ENCODE measurements at regions not wholly inside any gene's neighbourhood (a gene's known extent, or its start where the extent isn't known, plus 50 kb on each side); places are given as distances from the start of the nearest gene placed in this dataset.

GRCh38 chr20:57894522-57894921, 184.7 kb upstream of the PMEPA1 start:
- DNase-seq, result no peak
- no peaks in the 10 kb centered on the region for H3K36me3 ChIP-seq
- H3K9me3 ChIP-seq, result no peaks in the 10 kb centered on the region
- no peak overlapping the region for H3K9ac ChIP-seq (ENCODE audit: low read depth in 2 of 2, low read length in 2 of 2)
- H3K27ac ChIP-seq, result no peak overlapping the region
- no peaks in the 10 kb centered on the region for H3K4me1 ChIP-seq
- no peak for TF ChIP-seq CTCF (IDR thresholded peaks at IDR 0.05)
- H3K27me3 ChIP-seq, result no peaks in the 10 kb centered on the region
- H3K4me3 ChIP-seq, result no peak overlapping the region
- intact Hi-C loops (cut with DNase I), result no loop called here

GRCh38 chr20:57894096-57894495, 184.3 kb upstream of the PMEPA1 start:
- Histone ChIP-seq H3K27me3 (no peaks in the 10 kb centered on the region), H3K27ac (no peak overlapping the region), H3K9me3 (no peaks in the 10 kb centered on the region), H3K4me1 (no peaks in the 10 kb centered on the region), H3K36me3 (no peaks in the 10 kb centered on the region), H3K9ac (ENCODE audit: low read depth in 2 of 2, low read length in 2 of 2) (no peak overlapping the region), H3K4me3 (no peak overlapping the region)
- intact Hi-C loops (cut with DNase I), result no loop called here
- no peak for DNase-seq
- TF ChIP-seq CTCF (IDR thresholded peaks at IDR 0.05), result no peak

GRCh38 chr20:57893366-57893999, 183.7 kb upstream of the PMEPA1 start:
- no peak overlapping the region for H3K9ac ChIP-seq (ENCODE audit: low read depth in 2 of 2, low read length in 2 of 2)
- no peaks in the 10 kb centered on the region for H3K4me1 ChIP-seq
- no peak overlapping the region for H3K27ac ChIP-seq
- H3K4me3 ChIP-seq, result no peak overlapping the region
- no peak for TF ChIP-seq CTCF (IDR thresholded peaks at IDR 0.05)
- H3K27me3 ChIP-seq, result no peaks in the 10 kb centered on the region
- H3K9me3 ChIP-seq, result no peaks in the 10 kb centered on the region
- no peak for DNase-seq
- no peaks in the 10 kb centered on the region for H3K36me3 ChIP-seq
- intact Hi-C loops (cut with DNase I), result no loop called here

GRCh38 chr20:57892471-57892870, 182.7 kb upstream of the PMEPA1 start:
- Histone ChIP-seq H3K36me3 (no peaks in the 10 kb centered on the region), H3K9ac (ENCODE audit: low read depth in 2 of 2, low read length in 2 of 2) (no peak overlapping the region), H3K4me3 (no peak overlapping the region), H3K9me3 (no peaks in the 10 kb centered on the region), H3K27me3 (no peaks in the 10 kb centered on the region), H3K27ac (no peak overlapping the region), H3K4me1 (no peaks in the 10 kb centered on the region)
- no peak for DNase-seq
- TF ChIP-seq CTCF (IDR thresholded peaks at IDR 0.05), result no peak
- intact Hi-C loops (cut with DNase I), result no loop called here

GRCh38 chr20:57891014-57891413, 181.2 kb upstream of the PMEPA1 start:
- Histone ChIP-seq H3K9me3 (no peaks in the 10 kb centered on the region), H3K9ac (ENCODE audit: low read depth in 2 of 2, low read length in 2 of 2) (no peak overlapping the region), H3K4me1 (no peaks in the 10 kb centered on the region), H3K27me3 (no peaks in the 10 kb centered on the region), H3K4me3 (no peak overlapping the region), H3K27ac (no peak overlapping the region), H3K36me3 (no peaks in the 10 kb centered on the region)
- DNase-seq, result no peak
- TF ChIP-seq CTCF (IDR thresholded peaks at IDR 0.05), result no peak
- intact Hi-C loops (cut with DNase I), result no loop called here
